GM19328 (cell line): ENCODE measurements at regions not wholly inside any gene's neighbourhood (a gene's known extent, or its start where the extent isn't known, plus 50 kb on each side); places are given as distances from the start of the nearest gene placed in this dataset.

Experiments used
- ATAC-seq: cut with Tn5 transposase; IDR thresholded peaks from one replicate; pipeline ENCODE4 v1.9.1; 2021; ENCODE audit warnings: mild to moderate bottlenecking, moderate library complexity; ENCODE audit not compliant: unreplicated experiment

DNA sequence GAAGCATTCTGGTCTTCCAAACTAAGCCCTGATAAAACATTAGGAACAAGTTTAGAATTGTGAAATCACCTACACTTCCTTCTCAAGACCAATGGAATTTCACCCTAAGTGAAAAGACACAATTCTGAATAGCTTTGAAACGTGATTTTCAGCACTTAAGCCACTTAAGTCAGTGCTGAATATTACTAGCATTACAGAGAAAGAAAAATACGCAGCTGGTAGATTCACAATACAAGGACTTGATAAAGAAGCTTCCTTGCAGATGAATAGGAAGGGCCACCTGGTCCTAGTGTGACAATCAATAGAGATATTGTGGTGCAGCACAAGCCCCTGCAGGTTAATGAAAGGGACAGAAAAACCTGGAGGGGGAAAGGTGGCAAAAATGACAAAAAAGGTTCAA is 353.1 kb upstream of the ALCAM start:
- ATAC-seq = no peak

DNA sequence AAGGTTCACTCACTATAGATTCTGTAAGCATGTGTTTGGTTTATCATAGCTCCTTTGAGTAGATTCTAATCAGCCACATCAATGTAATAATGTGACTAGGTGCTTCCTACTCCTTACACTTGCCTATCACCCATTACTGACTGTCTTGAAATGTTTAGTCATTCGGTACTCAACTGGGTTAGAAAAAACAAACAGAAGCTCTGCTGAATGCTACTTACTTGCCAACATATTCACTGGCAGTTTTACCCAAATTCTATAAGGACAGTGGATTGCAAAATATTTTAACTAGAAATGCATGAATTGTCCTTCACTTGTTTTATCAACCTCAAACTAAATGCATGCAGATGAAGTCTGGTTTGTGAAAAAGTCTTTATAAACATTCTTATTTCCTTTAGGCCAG is 352.1 kb upstream of the ALCAM start:
- ATAC-seq = no peak

DNA sequence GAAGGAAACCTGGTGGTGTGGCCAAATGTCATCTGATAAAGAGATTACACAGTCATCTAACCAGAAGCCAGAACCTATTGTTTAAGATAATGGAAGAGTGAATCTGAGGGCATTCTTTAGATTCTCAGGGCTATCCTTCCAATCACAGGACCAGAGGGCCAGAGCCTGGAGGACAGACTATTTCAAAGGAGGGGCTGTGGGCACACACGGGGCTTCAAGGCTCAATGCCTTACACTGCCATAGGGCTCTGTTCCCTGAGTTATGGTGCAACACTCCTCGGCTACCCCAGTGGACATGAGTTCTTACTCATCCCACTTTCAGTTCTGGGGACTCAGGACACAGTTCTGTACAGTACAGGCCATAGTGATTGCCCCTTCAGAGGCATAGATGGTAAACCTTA is 343.9 kb upstream of the ALCAM start:
- ATAC-seq = no peak

DNA sequence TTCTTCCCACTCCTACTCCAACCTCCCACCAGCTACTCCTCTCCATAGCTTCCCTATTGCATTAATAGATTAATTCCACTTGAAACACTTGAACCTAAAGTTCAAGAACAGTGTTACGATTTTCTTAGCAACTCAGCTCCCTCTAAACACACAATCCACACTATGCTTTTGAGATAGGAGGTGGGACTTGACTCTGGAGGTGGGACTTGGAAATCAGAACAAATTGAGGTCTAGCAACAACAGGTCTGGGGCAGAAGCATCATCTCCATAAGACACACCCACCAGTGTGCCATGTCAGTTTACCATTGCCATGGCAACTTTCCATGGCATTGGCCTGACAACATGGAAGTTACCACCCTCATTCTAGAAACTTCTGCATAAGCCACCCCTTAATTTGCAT is 336.5 kb upstream of the ALCAM start:
- ATAC-seq = no peak

DNA sequence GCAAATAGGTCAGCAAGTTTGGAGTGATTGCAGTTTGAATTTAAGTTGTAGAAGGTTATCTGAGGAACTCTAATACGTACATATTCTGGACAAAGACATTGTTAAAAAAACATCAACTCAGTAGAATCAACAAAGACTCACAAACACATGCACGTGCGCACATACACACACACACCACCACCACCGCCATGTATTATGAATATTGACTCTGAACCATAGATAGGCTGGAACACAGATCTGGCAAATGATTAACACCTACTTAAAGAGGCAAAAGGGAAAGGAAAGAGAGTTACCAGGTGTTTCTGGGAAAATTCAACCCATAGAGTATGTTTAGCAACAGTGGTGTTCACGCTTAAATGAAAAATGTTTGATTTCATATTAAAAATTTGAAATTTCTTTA is 334.2 kb upstream of the ALCAM start:
- no peak for ATAC-seq

DNA sequence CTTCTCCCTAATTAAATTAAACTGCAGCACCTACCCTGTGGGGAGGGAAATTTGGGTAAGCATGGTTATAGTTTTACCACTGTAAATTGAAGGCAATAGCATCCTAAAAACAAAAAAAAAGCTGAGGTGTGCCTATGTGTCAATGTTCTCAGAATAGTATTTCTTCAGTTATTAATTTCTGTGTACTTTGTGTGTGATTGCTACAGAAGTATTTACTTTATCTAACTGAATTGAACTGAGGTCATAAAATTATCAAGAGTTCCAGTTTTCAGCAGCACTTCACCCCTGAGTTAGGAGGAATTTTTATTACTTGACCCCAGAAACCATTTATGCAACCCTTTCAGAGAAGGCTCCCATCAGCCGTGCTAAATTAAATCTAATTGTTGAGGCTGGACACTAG is 333.6 kb upstream of the ALCAM start:
- ATAC-seq = no peak

DNA sequence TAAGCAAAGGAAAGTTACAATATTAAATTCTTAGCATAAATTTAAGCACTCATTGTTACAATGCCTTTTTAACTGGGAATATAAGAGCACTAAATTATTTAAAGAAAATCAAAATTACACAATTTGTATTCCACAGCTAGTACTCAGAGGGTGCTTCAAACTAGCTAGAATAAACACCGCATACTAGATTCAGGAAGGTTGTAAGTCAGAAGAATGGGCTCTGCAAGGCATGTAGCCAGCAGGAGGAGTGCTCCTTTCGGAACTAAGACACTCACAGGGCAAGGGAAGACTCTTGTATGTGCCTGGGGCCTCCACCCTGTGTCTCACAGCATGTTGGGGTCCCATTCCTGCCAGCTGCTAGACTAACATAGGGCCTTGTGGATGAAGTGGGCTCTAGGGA is 327.7 kb upstream of the ALCAM start:
- ATAC-seq = no peak

DNA sequence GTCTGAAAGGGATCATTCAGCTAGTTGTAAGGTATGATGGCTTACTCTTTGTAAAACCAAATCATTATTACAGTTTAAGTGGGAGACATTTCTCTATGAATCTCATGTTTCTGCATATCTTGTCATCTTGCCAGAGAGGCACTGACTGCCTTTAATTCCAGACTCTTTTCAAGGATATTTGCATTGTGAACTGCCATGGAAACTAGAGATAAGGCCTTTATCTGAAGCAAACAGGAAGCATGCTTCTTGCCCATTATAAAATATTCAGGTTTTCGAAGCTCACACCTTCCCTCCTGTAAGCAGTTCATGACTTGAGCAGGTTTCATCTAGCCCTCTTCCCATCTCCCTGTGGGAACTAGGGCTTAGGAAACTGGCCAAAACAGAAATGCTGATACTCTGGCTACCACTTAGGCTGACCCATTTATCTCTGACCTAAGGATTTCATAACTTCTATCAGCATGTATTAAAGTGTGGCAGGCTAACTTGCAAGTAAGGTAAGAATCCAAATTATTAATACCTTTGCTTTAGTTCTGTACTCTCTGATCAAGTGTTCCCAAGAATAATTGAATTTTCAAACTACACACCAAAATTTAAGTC is 326.6 kb upstream of the ALCAM start:
- no peak for ATAC-seq

DNA sequence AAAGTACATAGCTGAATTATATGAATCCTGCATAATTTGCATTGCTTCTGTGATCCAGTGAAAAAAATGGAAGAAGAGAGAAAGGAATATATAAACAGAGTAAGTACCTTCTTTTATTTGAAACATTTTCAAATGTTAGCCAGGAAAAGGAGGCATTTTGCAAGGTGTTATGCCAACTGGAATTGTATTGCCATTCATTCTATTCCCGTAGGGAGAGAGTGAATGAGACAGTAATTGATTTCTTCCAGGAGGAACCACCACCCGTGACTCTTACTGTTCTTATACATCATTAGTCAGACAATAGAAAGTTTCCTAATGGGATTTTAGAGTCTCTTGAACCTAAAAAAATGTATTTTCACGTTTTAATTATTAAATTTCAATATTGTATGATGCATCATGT is 324.1 kb upstream of the ALCAM start:
- no peak for ATAC-seq

DNA sequence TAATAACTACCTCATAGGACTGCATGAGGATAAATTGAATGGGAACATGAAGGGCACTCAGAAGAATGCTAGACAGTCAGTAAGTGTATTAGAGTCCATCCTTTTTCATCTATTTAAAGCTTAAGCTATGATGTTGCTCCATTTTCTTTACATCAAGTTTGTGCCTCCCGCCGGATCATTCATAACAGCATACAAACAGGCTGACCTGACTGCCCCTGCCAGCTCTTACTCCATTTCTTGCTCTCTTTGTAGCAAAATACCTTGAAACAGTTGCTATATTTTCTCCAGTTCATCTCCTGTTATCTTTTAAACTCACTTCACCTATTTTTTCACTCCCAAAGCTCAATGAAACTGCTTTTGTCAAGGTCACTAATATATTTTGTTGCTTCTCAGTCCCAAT is 315.6 kb upstream of the ALCAM start:
- ATAC-seq = no peak

DNA sequence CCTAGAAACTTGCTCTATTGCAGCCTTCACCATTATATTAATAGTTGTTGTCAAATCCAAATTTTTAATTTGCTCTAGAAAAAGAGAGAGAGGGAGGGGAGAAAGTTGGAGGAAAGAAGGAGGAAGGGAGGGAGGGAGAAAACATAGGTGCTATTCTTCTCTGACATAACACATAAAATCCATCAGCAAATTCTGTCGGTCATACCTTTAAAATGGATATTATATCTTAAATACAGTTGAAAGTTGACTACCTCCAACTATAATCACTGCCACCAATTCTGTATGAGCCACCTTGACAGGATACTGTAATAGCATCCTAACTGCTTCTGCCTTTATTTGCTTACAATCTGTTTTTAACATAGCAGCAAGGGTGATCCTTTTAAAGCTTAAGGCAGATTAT is 314.7 kb upstream of the ALCAM start:
- no peak for ATAC-seq

DNA sequence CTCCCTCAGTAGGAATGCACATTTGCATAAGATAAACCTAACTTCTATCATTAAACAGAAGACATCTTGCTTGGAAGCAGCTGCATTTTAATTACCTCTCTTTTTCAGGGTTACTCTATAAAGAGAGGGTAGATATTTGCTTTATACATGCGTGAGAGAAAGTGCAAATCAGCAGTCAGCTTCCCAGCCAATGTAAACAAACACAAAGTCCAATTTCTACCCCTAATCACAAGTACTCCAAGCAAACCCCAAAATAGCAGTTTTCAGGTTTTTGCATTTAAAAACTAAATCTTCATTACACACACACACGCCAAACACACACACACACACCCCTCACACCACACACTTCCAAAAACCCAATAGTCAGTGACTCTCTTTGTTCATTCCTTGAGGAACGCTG is 303.9 kb upstream of the ALCAM start:
- no peak for ATAC-seq

DNA sequence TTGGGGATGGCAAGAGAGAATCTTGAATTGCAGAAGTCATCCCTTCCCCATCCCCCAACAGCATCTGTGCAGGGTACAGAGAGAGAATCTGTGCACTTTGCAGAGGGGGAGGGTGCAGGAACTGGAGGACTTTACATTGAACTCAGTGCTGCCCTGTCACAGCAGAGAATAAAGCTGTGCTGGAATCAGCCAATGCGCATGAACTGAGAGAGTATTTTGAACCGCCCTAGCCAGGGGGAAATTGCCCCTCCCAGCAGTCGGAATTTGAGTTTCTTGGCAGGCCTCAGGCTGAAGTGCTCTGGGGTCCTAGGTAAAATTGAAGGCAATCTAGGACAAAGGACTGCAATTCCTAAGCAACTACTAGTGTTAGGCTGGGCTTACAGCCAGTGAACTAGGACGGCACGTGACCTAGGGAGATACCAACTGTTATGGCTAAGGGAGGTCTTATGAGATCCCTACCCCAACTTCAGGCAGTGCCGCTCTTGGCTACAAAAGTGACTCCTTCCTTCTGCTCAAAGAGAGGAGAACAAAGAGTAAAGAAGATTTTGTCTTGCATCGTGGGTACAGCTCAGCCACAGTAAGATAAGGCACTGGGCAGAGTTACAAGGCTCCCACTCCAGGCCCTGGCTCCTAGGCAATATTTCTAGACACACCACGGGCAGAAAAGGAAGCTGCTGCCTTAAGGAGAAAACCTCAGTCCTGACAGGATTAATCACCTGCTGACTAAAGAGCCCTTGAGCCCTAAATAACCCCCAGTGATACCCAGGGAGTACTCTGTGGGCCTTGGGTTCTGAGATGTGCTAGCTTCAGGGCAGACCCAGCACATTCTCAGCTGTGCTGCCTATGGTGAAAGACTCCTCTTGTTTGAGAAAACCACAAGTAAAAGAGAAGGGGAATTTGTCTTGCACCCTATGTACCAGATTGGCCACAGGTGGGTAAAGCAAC is 300.5 kb upstream of the ALCAM start:
- no peak for ATAC-seq

DNA sequence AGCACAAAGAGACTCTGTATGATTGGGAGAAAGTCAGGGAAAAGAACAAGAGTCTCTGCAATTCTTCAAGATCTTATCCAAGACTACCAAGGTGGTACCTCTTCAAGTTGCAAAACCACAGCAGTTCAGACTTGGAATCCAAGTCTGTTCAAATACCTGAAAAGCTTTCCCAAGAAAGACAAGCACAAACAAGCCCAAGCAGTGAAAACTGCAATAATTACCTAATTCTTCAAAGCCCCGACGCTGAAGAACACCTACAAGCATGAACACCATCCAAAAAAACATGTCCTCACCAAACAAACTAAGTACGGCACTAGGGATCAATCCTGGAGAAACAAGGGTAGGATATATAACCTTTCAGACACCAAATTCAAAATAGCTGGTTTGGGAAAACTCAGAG is 299.3 kb upstream of the ALCAM start:
- no peak for ATAC-seq

DNA sequence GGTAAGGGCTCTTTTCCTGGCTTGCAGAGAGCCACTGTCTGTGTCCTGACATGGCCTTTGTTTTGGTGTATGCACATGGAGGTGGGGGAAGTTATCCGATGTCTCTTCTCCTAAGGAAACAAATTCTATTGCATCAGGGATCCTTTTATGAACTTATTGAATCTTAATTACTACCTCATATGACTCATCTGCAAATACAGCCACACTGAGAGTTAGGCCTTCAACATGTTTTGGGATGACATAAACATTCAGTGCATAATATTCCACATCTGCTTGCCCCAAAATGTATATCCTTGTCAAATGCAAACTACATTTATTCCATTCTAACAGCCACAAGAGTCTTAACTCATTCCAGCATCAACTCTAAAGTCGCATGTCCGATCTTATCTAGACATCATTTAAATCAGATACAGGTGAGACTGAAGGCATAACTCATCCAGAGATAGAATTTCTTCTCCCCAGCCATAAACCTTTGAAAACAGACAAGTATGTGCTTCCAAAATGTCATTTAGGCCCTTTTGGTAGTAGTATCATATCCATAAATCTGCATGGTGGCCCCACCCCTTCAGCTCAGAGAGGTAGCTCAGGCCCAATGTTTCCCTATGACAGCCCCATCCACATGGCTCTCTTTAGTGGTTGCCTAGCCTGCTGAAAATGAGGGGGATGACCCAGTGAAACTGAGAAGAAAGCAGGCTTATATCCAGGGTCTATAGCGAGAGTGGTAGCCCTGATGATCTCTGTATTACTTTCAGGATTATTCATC is 289.5 kb upstream of the ALCAM start:
- ATAC-seq = no peak

DNA sequence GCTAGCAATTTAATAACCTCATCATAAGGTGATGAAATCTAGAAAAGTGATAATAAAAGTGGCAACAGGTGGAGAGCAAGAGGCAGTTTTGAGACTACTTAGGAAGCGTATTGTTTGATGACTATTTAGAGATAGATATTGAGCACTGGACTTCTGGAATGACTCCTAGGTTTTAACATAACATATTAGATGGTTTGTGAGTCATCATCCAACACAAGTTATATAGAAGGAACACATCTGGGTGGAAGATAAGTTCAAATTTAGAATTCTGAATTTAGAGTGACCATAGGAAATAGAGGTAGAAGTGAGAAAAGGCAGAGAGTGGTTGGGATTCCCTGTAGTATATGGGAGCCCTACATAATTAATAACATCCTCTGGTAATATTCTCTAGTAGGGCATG is 282.8 kb upstream of the ALCAM start:
- no peak for ATAC-seq

DNA sequence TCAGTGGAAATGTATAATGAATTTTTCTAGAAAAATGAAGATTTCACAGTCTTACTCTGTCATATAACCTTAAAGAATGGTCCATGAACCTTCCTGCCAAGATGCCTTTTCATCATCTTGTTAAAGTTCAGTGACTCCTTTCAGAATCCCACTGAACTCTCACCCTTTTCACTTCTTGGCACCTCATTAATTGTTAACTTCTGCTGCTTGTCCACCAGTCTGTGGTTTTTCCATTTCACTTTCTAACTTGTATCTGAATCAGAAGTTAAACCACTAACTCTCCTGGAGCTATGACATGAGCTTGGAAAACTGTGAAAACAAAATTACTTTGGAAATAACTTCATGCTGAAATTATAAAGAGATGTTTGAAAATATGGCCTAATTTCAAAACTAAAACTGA is 281.2 kb upstream of the ALCAM start:
- no peak for ATAC-seq

DNA sequence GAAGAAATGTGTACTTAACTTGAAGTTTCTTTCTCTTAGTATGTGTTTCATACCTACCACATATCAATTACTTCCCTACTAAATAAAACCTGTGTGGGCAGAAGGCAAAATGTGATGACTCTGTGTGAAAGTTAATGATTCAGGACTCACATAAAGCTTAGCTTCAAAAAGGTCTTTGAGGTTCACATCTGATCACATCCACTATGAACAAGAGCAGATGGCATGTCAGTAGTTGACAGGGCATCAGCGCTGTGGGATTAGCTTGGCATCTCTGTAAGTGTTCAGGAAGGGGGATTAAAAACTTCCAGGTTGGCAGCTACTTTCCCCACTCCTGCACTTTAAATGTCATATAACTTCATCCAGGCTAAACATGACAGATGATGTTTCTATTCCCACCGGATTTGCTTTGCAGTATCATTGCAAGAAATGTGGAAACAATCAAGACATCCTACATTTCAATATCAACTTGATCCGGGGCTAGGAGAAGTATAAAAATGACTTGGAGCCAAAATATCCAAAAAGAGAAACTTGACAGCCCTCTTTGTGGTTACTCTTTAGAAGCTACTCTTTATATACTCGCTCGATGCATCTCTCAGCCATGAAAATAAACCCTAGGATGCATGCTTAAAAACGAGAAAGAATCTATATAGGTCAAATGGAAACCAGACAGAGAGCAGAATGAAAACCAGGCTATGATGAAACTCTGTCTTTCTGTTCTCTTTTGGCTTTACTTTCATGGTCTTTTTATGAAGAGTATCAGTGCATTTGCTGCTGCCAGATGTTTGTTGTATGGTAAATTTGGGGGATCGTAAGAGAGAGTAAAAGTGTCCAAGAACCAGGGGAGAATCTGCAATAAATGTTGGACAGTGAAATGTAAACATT is 273.1 kb upstream of the ALCAM start:
- no peak for ATAC-seq

DNA sequence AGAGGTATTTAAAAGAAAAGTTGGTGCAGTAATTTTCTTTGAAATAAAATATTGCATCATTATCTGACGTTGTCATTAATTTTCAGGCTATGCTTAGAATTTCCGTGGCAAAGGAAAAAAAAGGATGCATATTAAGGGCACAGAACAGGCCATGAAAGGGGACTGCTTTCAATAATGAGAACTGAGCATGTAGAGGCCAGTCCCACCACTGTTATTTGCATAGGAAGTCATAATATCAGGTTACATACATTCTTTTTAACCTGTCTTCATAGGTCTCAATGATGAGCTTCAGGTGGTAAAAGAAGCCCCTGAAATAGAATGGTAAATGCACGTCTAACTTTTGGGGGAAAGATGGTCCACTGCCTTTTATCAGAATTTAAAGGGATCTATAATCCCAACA is 272.1 kb upstream of the ALCAM start:
- no peak for ATAC-seq

DNA sequence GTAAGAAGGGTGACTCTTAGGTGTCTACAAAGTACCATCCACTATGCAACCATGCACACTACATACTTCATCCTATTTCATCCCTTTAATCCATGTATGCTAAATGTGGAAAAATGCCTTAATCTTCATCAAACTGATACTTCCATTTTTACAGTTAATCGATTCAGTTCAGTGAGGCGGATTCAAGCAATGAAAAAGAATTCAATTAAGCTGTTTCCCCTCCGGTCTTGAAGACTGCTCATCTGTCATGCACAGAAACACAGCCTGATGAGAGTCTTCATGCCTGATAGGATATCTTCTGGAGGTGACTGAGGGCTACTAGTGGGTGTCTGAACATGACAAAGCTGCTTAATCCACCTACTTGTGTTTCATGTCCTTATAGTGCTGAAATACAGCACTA is 270.6 kb upstream of the ALCAM start:
- no peak for ATAC-seq

DNA sequence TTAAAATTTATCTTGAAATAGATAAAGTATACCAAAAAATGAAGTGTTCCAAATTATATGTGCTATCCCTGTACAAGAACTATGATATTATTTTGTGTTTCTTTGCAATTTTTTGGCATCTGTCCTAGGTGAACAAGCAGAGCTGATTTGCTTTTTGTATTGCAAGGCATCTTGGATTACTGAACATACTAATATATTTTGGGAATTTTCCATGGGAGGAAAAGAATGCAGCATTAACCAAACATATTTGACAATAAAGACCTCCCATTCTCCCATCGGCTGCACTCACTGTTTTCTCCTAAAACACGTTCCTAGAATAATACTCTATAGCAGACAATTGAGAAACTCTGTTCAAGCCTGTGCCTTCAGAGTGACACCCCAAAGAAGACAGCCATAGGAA is 265.1 kb upstream of the ALCAM start:
- no peak for ATAC-seq
